GM12878 (cell line): ENCODE measurements at regions not wholly inside any gene's neighbourhood (a gene's known extent, or its start where the extent isn't known, plus 50 kb on each side); places are given as distances from the start of the nearest gene placed in this dataset.

Experiments
- LARP7 ChIP-seq: fragments of 450-650 bp; IDR thresholded peaks from 2 replicates; pipeline ENCODE4 v1.6.1; 2017; ENCODE audit warnings: mild to moderate bottlenecking
- RUNX3 ChIP-seq: IDR thresholded peaks from 2 replicates; pipeline ENCODE4 v1.6.1; 2012; ENCODE audit warnings: low read length, inconsistent platforms
- ZBED1 ChIP-seq: IDR thresholded peaks from 2 replicates; pipeline ENCODE4 v1.6.1; 2016; ENCODE audit warnings: borderline replicate concordance
- ZNF622 ChIP-seq: fragments of 450-650 bp; IDR thresholded peaks from 2 replicates; pipeline ENCODE4 v1.6.1; 2017; ENCODE audit warnings: mild to moderate bottlenecking, inconsistent platforms
- TF ChIP-seq, protein P1 (sequence below): fragments of 450-650 bp; IDR thresholded peaks from 2 replicates; pipeline ENCODE4 v1.6.1; 2017; ENCODE audit warnings: low read depth, mild to moderate bottlenecking, moderate library complexity
- TF ChIP-seq, protein P2 (sequence below): IDR thresholded peaks from 2 replicates; pipeline ENCODE4 v1.6.1; 2012; ENCODE audit warnings: mild to moderate bottlenecking, low read depth, low read length
- TF ChIP-seq, protein P3 (sequence below): fragments of 450-650 bp; IDR thresholded peaks from 2 replicates; pipeline ENCODE4 v1.6.1; 2017; ENCODE audit warnings: antibody characterized with exemption, mild to moderate bottlenecking, moderate library complexity

DNA sequence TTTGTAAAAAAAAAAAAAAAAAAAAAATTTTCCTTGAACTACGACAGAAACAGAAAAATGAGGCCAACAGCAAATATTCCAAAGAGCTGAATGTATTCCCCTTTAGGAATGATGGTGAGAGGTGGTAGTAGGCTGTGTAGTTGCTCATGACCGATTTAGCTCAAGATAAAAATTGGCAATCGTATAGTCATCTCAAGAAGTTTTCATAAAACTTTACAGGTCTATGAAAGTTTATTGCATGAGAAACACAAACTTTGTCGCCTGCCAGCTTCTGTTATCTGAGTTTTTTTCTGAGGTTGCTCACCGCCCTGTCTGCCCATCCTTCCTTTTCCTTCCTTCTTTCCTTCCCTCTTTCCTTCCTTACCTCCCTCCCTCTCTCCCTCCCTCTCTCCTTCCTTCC, 605.5 kb downstream of the BCL11B start (continued):
- TF ChIP-seq, protein P1, sequence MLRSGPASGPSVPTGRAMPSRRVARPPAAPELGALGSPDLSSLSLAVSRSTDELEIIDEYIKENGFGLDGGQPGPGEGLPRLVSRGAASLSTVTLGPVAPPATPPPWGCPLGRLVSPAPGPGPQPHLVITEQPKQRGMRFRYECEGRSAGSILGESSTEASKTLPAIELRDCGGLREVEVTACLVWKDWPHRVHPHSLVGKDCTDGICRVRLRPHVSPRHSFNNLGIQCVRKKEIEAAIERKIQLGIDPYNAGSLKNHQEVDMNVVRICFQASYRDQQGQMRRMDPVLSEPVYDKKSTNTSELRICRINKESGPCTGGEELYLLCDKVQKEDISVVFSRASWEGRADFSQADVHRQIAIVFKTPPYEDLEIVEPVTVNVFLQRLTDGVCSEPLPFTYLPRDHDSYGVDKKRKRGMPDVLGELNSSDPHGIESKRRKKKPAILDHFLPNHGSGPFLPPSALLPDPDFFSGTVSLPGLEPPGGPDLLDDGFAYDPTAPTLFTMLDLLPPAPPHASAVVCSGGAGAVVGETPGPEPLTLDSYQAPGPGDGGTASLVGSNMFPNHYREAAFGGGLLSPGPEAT = no peak
- TF ChIP-seq, protein P2, sequence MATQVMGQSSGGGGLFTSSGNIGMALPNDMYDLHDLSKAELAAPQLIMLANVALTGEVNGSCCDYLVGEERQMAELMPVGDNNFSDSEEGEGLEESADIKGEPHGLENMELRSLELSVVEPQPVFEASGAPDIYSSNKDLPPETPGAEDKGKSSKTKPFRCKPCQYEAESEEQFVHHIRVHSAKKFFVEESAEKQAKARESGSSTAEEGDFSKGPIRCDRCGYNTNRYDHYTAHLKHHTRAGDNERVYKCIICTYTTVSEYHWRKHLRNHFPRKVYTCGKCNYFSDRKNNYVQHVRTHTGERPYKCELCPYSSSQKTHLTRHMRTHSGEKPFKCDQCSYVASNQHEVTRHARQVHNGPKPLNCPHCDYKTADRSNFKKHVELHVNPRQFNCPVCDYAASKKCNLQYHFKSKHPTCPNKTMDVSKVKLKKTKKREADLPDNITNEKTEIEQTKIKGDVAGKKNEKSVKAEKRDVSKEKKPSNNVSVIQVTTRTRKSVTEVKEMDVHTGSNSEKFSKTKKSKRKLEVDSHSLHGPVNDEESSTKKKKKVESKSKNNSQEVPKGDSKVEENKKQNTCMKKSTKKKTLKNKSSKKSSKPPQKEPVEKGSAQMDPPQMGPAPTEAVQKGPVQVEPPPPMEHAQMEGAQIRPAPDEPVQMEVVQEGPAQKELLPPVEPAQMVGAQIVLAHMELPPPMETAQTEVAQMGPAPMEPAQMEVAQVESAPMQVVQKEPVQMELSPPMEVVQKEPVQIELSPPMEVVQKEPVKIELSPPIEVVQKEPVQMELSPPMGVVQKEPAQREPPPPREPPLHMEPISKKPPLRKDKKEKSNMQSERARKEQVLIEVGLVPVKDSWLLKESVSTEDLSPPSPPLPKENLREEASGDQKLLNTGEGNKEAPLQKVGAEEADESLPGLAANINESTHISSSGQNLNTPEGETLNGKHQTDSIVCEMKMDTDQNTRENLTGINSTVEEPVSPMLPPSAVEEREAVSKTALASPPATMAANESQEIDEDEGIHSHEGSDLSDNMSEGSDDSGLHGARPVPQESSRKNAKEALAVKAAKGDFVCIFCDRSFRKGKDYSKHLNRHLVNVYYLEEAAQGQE = no peak
- TF ChIP-seq ZNF622 (no peak), ZBED1 (no peak), RUNX3 (no peak), LARP7 (no peak)
- TF ChIP-seq, protein P3, sequence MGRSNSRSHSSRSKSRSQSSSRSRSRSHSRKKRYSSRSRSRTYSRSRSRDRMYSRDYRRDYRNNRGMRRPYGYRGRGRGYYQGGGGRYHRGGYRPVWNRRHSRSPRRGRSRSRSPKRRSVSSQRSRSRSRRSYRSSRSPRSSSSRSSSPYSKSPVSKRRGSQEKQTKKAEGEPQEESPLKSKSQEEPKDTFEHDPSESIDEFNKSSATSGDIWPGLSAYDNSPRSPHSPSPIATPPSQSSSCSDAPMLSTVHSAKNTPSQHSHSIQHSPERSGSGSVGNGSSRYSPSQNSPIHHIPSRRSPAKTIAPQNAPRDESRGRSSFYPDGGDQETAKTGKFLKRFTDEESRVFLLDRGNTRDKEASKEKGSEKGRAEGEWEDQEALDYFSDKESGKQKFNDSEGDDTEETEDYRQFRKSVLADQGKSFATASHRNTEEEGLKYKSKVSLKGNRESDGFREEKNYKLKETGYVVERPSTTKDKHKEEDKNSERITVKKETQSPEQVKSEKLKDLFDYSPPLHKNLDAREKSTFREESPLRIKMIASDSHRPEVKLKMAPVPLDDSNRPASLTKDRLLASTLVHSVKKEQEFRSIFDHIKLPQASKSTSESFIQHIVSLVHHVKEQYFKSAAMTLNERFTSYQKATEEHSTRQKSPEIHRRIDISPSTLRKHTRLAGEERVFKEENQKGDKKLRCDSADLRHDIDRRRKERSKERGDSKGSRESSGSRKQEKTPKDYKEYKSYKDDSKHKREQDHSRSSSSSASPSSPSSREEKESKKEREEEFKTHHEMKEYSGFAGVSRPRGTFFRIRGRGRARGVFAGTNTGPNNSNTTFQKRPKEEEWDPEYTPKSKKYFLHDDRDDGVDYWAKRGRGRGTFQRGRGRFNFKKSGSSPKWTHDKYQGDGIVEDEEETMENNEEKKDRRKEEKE = no peak
